HPDE6-E6E7 (cell line): ENCODE measurements at regions not wholly inside any gene's neighbourhood (a gene's known extent, or its start where the extent isn't known, plus 50 kb on each side); places are given as distances from the start of the nearest gene placed in this dataset.

Source experiments
- DNase-seq: peaks from one replicate; pipeline ENCODE4 v3.0.0; 2011; ENCODE audit warnings: missing footprints; ENCODE audit errors: extremely low spot score

DNA sequence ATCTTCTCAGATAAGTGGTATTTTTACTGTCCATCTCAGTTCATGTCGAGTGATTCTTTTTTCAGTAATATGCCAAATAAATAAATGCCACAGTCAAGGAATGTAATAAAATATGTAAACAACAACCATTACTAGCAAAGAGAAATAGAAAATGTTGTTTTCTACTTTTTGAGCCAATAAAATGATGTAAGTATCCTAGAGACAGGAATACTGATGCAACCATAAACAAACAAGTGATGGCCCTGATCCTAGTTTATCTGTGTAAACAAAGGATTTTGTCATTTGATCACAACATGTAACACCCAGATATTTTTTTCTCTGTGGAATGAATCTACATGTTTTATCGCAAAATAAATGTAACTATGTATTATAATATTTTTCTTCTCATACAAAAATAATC lies 1852.8 kb downstream of the EFNA5 start:
- DNase-seq: no peak

DNA sequence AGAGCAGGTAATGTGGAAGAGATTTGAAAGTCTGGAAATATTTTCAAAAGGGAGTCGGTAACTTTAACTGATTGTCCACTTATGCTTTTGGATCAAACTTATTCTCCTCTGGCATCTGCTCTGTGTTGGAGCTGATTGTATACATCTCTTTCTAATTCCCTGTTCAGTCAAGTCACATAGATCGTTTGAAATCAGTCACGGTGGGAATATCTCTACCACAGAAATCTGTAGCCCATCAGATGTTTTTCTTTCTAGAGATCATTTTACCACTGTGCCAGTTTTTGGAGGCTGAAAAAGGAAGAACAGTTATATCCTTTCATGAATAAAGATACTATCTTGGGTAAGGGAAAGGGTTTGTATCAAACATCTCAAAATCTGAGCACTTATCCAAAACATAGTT lies 1853.3 kb downstream of the EFNA5 start:
- DNase-seq: no peak

DNA sequence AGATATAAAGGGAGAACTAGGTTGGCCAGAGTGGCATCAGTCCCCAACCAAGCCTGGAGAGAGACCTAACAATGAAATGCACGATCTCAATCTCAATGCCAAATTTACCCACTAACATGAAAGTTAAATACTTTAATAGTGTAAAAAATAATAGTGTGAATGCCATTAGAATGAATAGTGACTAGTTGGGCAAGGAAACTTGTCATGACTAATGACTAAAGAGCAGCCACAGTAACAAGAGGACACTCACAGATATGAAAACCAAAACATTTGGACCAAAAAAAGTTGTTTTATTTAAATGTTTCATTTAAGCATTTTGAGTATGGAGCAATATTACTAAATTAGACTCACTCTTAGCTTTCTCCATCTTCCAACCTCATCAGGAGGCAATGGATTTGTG lies 1853.8 kb downstream of the EFNA5 start:
- no peak for DNase-seq

DNA sequence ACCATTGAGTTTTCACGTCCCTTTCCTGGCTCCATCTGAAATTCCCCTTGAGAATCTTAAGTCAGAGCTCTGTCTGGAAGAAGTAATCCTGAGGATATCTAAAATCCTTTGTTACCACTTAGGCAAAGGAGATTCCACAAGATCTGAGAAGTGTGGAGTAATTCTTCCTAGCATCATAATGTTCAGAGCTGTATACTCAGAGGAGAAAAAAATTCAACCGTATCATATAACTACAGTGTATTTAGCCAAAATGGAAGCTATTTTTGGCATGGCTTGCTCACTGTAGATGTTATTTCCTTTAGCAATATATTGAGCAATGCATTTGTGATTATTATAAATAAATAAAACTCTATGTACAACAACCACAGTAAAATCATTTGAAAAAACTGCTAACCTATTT lies 1858.4 kb downstream of the EFNA5 start:
- no peak for DNase-seq

DNA sequence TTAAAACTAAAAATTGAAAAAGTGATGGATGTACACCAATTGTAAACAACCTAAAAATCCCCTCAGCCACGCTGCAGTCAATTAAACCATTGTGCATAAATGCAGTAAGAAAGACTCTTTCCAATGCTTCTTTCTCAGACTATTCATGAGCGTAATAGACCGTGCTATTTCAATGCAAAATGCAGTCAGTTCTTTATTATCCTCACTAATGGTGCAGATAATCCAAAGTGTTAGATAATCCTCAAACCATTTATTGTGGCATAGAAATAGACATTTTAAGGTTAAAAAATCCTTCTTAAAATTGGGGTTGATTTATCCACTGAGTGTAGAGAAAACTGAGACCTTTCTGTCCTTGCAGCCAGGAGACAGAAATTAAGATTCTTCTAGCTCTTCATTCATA lies 1862.8 kb downstream of the EFNA5 start:
- no peak for DNase-seq

DNA sequence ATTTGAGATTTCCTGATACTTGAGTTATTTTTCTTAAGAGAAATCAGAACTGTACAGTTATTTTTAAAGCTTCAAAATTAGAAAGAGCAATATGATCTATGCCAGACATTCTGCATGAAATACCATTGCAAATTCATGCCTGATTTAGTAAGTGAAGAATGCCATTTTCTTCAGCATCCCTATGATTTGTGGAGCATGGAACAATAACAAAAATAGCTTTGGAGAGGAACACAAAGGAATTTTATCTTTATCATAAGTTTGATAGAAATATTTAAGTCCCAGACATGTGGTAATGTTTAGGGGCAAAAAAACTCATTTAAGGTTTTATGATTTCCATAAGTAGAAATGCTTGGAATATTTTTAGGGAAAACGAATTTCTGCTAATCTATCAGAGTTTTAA lies 1863.4 kb downstream of the EFNA5 start:
- DNase-seq: no peak

DNA sequence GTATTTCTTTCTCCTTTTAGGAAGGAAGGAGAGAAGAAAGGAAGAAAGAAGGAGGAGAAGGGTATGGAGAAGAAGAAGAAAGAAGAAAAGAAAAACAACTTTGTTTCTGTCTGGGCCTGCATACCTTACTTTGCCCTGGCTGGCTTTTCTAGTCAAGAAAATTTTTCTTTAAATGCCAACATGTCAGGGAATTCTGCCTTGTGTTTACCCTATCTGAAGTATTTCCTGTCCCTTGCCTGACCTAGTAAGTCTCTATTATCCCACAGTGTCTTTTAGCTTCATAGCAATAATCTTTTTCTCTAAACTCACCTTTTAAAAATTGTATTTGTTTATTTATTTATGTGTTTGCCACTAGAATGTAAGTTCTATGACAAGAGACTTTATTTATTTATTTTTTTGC lies 1864.1 kb downstream of the EFNA5 start:
- no peak for DNase-seq

DNA sequence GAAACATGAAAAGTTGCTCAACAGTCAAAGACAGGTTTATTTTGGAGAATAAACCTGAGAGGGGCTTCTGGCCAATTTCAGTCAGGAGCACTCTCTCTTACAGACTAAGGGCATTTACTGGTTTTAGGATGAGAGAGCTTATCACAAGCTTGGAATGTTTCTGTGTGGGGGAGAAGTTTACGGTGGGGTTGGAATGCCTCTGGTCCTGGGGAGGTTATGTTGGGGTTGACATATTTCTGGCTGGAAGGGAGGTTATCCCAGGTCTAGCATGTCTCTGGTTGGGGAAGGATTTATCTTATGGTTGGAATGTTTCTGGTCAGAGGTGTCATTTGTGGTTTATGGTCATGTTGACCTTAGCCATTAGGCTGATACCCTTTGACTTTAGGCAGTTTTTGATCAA lies 1867.3 kb downstream of the EFNA5 start:
- no peak for DNase-seq

DNA sequence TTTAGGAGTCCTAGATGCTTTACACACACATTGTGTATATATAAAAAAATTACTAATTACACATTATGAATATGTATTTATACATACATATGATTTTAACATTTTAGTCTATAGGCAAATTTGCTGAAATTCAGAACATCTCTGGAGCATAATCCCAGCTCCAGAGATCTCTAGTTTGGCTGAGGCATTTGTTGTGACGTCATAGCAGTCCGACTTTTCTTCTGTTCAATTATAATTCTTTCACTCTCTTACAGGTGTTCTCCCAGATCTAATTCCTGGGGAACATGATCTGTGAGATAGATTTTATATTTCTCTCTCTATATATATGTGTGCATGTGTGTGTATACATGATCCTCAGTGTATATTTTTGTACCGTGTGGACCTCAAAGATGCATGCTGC lies 1876.2 kb downstream of the EFNA5 start:
- DNase-seq: no peak

DNA sequence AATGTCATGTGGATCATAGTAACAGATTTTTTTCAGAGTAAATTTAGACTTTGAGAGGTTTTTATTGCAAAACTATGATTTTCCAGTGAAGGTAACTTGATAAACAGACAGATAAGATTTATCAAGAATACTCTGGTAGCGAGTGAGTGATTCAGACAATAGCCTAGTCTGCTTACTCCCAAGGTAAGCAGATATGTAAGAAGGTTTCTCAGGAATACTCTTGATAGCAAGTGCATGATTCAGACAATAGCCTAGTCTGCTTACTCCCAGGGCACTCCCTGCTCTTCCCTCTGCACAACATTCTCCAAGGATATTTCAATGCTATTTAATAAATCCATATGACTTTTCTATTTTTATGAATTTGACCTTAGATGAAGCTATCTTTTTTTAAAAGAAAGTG lies 1881.5 kb downstream of the EFNA5 start:
- no peak for DNase-seq

DNA sequence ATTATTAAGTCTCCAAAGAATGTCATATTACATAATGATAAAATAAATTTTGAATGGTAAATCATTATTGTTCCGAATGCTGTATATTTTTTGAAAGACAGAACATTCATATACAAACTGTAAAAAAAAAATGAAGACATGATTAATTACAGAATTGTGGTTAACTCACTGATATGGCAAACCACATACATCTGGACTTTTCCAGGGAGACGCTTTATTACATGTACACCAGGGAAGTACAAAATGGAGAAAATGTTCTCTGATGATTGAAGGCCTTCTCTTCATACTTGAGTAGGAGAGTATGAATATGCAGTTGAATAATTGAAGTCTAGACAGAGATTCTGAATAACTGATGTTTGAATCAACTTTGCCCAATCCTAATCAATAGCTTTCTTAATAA lies 1886.9 kb downstream of the EFNA5 start:
- DNase-seq: no peak

DNA sequence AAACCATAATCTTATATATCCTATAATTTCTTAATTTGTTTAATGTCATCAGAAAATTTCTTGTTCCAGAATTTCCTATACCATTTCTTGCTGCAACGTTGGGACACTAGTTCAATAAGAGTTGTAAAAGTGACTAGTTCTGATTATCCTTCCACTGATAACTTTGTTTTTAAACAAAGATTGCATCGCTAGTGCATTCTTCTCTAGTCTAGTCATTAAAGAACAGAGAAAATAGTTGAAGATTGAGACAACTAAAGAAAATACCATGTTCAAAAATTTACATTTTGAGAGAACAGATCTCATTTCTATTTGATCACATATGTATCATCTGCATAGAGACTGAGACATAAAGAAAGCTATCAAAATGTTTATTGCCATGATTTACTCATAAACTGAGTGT lies 1888.2 kb downstream of the EFNA5 start:
- no peak for DNase-seq

DNA sequence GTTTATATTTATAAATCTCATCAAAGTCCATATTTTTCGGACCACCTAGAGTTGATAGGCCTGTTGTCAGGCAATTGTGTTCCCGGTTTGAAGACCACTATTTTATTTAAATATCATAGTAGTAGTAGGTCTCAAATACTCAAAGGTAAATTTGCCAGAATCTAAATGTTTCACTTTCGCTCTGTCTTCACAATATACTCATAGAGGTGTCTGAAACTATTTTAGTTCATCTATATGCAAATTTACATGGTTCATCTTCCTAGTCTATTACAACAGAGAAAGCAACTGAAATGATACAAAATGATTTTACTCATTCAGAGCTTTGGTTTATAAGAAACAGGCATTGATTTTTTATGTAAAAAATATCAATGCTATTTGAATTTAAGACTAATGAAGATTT lies 1897.5 kb downstream of the EFNA5 start:
- no peak for DNase-seq

DNA sequence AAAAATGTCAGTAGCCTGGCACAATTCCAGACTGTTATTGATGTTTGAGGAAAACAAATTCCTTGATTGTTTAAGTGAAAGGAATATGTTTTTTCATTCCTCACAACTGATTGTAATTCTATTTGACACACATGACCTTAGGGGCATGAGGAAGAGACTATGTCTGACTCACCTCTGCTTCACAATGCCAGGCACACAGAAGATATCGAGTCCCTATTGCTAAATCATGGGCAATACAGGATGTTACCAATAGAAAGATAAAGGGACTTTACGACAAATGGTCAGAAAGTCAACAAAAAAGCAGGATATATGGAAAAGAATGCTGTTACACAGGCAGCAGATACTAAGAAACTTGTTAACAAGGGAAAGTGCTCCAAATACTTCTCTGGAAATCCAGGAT lies 1903.5 kb downstream of the EFNA5 start:
- DNase-seq: no peak

DNA sequence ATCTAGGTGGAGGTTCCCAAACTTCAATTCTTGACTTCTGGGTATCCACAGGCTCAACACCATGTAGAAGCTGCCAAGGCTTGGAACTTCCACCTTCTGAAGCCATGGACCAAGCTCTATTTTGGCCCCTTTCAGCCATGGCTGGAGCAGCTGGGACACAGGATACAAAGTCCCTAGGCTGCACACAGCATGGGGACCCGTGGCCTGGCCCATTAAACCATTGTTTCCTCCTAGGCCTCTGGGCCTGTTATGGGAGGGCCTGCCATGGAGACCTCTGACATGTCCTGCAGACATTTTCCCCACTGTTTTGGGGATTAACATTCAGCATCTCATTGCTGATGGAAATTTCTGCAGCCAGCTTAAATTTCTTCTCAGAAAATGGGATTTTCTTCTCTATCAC lies 1908.0 kb downstream of the EFNA5 start:
- no peak for DNase-seq

DNA sequence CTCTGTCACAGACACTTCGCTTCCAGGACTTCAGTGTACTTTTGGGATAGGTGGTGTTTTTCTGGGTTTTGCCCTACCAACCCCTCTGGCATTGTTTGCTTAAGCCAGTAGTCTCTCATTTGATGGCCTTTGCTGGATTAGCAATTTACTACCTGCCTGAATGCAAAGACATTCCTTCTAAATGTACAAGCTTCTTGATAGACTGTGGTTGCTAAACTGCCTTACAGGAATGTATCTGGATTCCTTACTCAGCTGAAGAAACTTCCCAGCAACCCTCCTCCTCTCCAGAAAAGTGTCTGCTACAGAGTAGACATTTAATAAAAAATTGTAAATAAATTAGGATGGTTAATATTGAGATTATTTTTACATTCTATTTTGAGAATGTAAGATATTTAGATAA lies 1916.7 kb downstream of the EFNA5 start:
- no peak for DNase-seq

DNA sequence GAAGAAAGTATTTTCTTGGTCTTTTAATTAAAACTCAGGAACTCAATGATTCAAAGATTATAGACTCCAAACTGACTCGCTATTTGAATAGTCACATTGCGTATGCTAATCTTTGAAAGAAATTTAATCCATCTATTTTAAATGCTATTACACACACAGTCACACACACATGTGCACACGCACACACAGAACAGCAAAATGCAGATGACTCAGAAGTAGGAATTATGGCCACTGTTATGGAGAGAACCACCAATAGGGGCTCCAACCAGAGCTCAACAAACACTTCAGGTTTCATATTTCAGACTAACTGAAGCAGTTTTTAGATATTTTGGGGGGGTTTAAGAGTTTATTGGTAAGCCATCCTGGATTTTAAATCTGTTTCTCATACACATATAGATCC lies 1917.9 kb downstream of the EFNA5 start:
- no peak for DNase-seq

DNA sequence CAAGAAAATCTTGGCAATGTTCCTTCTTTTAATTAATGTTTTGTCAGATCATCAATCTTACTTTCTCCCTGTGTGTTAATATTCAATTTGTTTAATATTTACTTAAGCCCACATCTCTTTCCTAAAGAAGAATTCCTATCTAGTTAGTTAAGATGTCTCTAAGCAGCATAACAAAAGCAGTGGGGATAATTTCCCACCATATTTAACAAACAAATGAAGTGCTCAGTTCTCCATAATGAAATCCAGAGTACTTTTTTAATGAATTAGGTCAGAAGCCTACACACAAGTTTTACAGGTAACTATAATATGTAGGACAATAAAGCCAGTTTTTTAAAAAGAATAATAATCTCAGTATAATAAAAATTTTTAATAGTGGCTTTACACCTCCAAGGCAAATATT lies 1918.8 kb downstream of the EFNA5 start:
- no peak for DNase-seq

DNA sequence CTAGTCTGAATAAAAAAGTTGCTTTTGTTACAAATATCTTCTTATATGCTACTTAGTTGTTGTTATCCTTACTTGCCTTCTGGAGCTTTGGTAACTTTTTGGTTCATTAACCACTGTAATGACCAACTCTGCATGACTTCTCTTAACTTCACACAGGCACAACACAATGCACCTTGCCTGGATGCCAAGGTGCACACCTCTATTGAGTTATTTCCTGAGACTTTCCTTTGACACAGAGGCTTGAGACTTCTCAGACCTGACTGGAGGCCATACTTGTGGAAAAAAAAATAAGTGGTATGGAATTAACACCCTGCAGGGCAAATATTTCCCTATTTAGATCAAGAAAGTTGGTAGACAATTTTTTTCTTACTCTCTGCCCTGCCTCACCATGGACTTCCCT lies 1925.6 kb downstream of the EFNA5 start:
- no peak for DNase-seq

DNA sequence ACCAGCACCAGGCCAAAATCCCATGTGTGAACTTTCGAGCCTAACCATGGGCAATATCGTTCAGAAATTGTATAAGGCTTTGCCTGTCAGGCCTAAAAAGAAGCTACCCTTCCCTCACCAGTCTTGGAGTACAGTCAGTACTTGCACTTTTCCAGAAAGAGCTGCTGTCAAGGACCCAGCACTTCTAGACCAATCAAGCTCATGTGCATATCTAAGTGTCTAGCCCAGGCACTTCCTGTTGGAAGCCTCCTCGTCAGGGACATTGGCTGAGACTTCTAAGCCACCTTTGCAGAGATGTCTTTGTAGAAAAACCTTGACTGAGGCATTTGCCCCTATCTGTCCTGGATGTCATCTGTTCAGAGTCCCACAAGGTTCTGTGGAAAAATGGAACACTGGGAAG lies 1930.5 kb downstream of the EFNA5 start:
- DNase-seq: no peak

DNA sequence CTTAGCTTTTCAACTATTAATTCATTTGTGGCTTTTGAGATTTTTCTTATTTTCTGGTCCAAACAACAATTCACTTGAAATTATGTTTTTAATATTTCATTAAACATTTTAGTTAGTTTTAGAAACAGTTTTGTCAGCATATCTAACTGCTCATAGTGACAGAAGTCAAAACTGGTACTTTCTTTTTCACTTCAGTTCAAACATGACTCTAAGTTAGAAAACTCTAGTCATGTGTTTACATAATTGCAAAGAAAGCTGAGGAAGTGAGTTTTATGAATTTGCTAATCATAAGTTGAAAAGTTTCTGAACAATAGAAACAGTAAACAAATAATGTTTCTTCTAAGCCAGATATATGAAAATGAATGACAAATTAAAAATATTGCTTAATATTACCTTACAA lies 1931.0 kb downstream of the EFNA5 start:
- no peak for DNase-seq

DNA sequence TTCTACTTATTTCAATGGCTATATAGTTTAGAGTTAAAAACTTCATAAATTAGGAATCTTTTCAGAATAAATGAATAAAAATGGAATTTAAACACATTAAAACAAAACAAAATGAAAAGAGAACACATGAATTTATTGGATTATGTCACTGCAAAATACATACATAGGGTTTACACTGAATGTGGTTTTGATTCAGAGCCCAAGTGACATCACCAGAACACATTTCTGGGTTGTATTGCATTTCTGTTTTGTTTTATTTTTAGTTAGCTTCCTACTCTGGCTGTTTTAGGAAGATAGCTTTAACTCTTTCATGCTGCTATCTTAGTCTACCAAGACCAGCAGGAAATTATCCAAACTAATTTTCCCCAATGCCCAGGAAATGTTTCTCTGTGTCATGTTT lies 1935.0 kb downstream of the EFNA5 start:
- DNase-seq: no peak

DNA sequence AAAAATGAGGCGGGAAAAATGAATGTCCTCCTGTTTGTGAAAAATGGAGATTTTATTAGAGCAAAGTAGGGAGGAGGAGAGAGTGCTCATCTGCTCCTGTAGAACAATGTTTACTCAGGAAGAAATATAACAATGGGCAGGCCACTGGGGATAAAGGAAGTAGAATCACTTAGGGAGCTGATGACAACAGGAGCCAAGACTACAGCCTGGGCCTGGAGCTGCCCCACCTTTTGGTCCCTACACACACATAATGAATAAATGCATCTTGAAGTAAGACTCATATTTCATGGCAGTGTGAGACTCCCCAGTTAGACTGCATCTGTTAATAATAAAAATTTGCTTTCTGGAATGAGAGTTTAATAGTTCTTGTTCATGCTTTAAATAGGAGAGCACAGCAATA lies 1939.8 kb downstream of the EFNA5 start:
- DNase-seq: no peak

DNA sequence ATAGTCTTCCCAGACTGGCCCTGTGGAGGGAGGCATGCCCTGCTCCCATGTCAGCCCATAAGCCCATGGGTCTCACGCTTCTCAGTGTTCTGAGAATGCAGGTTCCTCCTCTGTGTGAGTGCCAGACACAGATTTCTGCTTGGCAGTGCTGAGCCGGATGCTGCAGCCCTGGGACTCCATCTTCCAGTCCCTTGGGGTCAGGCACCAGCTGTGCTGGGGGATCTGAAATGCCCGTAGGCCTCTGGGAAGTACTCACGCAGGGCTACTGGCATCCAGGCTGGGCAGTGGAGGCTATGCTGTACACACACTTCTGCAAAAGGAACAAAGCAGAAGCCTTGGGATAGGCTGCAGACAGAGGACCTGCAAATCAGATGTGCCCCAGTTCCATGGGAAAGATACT lies 1944.6 kb downstream of the EFNA5 start:
- no peak for DNase-seq

DNA sequence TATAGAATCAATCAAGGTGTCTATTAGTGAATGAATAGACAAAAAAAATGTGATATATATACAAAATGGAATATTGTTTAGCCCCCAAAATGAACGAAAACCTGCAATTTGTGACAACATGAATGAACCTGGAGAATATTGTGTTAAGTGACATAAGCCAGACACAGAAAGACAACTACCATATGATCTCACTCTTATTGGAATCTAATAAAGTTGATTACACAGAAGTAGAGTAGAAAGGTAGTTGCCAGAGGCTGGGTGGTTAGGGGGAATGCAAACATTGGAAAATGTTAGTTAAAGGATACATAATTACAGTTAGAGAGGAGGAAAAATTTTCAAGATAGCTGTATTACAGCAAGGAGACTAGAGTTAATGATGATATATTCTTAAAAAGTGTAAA lies 1962.3 kb downstream of the EFNA5 start:
- no peak for DNase-seq
